HEK293 (cell line): ENCODE measurements at regions not wholly inside any gene's neighbourhood (a gene's known extent, or its start where the extent isn't known, plus 50 kb on each side); places are given as distances from the start of the nearest gene placed in this dataset.

ENCODE experiments used
- CTCF ChIA-PET: fragments of 350-600 bp; formaldehyde crosslinking; extraction: SDS; loops from one replicate; lab custom pipeline; 2021; ENCODE audit warnings: antibody characterized with exemption; lab: Yijun Ruan, JAX
- POLR2A ChIA-PET: fragments of 300-600 bp; formaldehyde crosslinking; extraction: SDS; loops from one replicate; lab custom pipeline; 2020; ENCODE audit warnings: antibody characterized with exemption, inconsistent platforms; lab: Yijun Ruan, JAX
- H3K27ac ChIP-seq: fragments of 200-500 bp; sonication (Bioruptor generic); 2 replicates; pipeline ENCODE4 v1.5.1; 2014; ENCODE audit warnings: low read depth, low read length, control low read depth, inconsistent platforms; ENCODE audit errors: extremely low read depth
- H3K36me3 ChIP-seq, 2 experiments: fragments of 200-500 bp in 1 of 2; sonication (Bioruptor generic) in 1 of 2; 1 replicate in 1 of 2; 2 replicates in 1 of 2; pipeline ENCODE4 v1.5.1; 2014 to 2017; ENCODE audit warnings: inconsistent platforms in 2 of 2, low read length in 2 of 2; ENCODE audit not compliant: control insufficient read depth in 2 of 2, insufficient read depth in 1 of 2
- H3K4me1 ChIP-seq: fragments of 200-500 bp; sonication (Bioruptor generic); 2 replicates; pipeline ENCODE4 v1.5.1; 2014; ENCODE audit warnings: mild to moderate bottlenecking, low read length, inconsistent platforms; ENCODE audit not compliant: control insufficient read depth, insufficient read depth
- H3K4me3 ChIP-seq: 2 replicates; pipeline ENCODE4 v1.5.1; 2011; ENCODE audit warnings: low read depth, mild to moderate bottlenecking, control low read depth, low read length, moderate library complexity
- H3K9me3 ChIP-seq: fragments of 200-500 bp; sonication (Bioruptor generic); 2 replicates; pipeline ENCODE4 v1.5.1; 2014; ENCODE audit warnings: low read depth, low read length, inconsistent platforms; ENCODE audit not compliant: control insufficient read depth, insufficient read depth
- HOXD13 ChIP-seq: sonication (generic); formaldehyde crosslinking; IDR thresholded peaks from 2 replicates; pipeline ENCODE4 v1.8.0; 2022; ENCODE audit warnings: missing genetic modification reagents, borderline replicate concordance
- KLF17 ChIP-seq: fragments of 450-650 bp; formaldehyde crosslinking; IDR thresholded peaks from 2 replicates; pipeline ENCODE4 v1.5.1; 2016; ENCODE audit warnings: missing biosample characterization, missing genetic modification characterization
- KLF7 ChIP-seq: fragments of 450-650 bp; formaldehyde crosslinking; IDR thresholded peaks from 2 replicates; pipeline ENCODE4 v1.5.1; 2016; ENCODE audit warnings: missing biosample characterization, missing genetic modification characterization, borderline replicate concordance
- KLF8 ChIP-seq: fragments of 450-650 bp; formaldehyde crosslinking; IDR thresholded peaks from 2 replicates; pipeline ENCODE4 v1.5.1; 2016; ENCODE audit warnings: missing biosample characterization, missing genetic modification characterization
- OVOL3 ChIP-seq: fragments of 450-650 bp; formaldehyde crosslinking; IDR thresholded peaks from 2 replicates; pipeline ENCODE4 v1.5.1; 2016; ENCODE audit warnings: missing biosample characterization, missing genetic modification characterization
- REPIN1 ChIP-seq: fragments of 450-650 bp; formaldehyde crosslinking; IDR thresholded peaks from 2 replicates; pipeline ENCODE4 v1.5.1; 2017; ENCODE audit warnings: missing biosample characterization, missing genetic modification characterization, low read depth
- SCRT2 ChIP-seq: fragments of 450-650 bp; formaldehyde crosslinking; IDR thresholded peaks from 2 replicates; pipeline ENCODE4 v1.5.1; 2016; ENCODE audit warnings: missing biosample characterization, missing genetic modification characterization
- TRIM28 ChIP-seq: IDR thresholded peaks from 2 replicates; pipeline ENCODE4 v1.6.1; 2011; ENCODE audit warnings: low read length, control low read depth, borderline replicate concordance
- WT1 ChIP-seq: fragments of 450-650 bp; formaldehyde crosslinking; IDR thresholded peaks from 2 replicates; pipeline ENCODE4 v1.5.1; 2016; ENCODE audit warnings: missing biosample characterization, missing genetic modification characterization
- ZBTB8A ChIP-seq: fragments of 450-650 bp; formaldehyde crosslinking; IDR thresholded peaks from 2 replicates; pipeline ENCODE4 v1.5.1; 2016; ENCODE audit warnings: missing biosample characterization, missing genetic modification characterization
- ZIC2 ChIP-seq: fragments of 450-650 bp; formaldehyde crosslinking; IDR thresholded peaks from 2 replicates; pipeline ENCODE4 v1.5.1; 2016; ENCODE audit warnings: missing biosample characterization, missing genetic modification characterization
- ZNF146 ChIP-seq: fragments of 450-650 bp; formaldehyde crosslinking; IDR thresholded peaks from 2 replicates; pipeline ENCODE4 v1.5.1; 2016; ENCODE audit warnings: missing biosample characterization, missing genetic modification characterization
- ZNF223 ChIP-seq: fragments of 450-650 bp; formaldehyde crosslinking; IDR thresholded peaks from 2 replicates; pipeline ENCODE4 v1.5.1; 2016; ENCODE audit warnings: missing biosample characterization, missing genetic modification characterization
- ZNF311 ChIP-seq: fragments of 450-650 bp; formaldehyde crosslinking; IDR thresholded peaks from 2 replicates; pipeline ENCODE4 v1.5.1; 2017; ENCODE audit warnings: missing biosample characterization, missing genetic modification characterization, borderline replicate concordance
- ZNF37A ChIP-seq: fragments of 450-650 bp; IDR thresholded peaks from 2 replicates; pipeline ENCODE4 v1.5.1; 2018; ENCODE audit warnings: missing biosample characterization, missing genetic modification characterization
- ZNF423 ChIP-seq: fragments of 450-650 bp; formaldehyde crosslinking; IDR thresholded peaks from 2 replicates; pipeline ENCODE4 v1.5.1; 2016; ENCODE audit warnings: missing biosample characterization, missing genetic modification characterization
- ZNF521 ChIP-seq: fragments of 450-650 bp; formaldehyde crosslinking; IDR thresholded peaks from 2 replicates; pipeline ENCODE4 v1.5.1; 2017; ENCODE audit warnings: missing biosample characterization, mild to moderate bottlenecking, missing genetic modification characterization
- ZNF530 ChIP-seq: fragments of 450-650 bp; formaldehyde crosslinking; IDR thresholded peaks from 2 replicates; pipeline ENCODE4 v1.5.1; 2016; ENCODE audit warnings: low read depth, missing biosample characterization, missing genetic modification characterization
- ZNF571 ChIP-seq: fragments of 450-650 bp; formaldehyde crosslinking; IDR thresholded peaks from 2 replicates; pipeline ENCODE4 v1.5.0; 2017; ENCODE audit warnings: missing biosample characterization, missing genetic modification characterization
- ZNF626 ChIP-seq: fragments of 450-650 bp; sonication (Bioruptor Pico); formaldehyde crosslinking; IDR thresholded peaks from 2 replicates; pipeline ENCODE4 v1.5.1; 2018; ENCODE audit warnings: missing biosample characterization, missing genetic modification characterization, inconsistent platforms
- ZNF660 ChIP-seq: fragments of 450-650 bp; IDR thresholded peaks from 2 replicates; pipeline ENCODE4 v1.5.1; 2018; ENCODE audit warnings: missing biosample characterization, mild to moderate bottlenecking, missing genetic modification characterization
- ZNF776 ChIP-seq: fragments of 450-650 bp; formaldehyde crosslinking; IDR thresholded peaks from 2 replicates; pipeline ENCODE4 v1.5.0; 2017; ENCODE audit warnings: missing biosample characterization, missing genetic modification characterization, borderline replicate concordance
- ZNF785 ChIP-seq: fragments of 450-650 bp; formaldehyde crosslinking; IDR thresholded peaks from 2 replicates; pipeline ENCODE4 v1.5.1; 2016; ENCODE audit warnings: missing biosample characterization, missing genetic modification characterization
- ZSCAN4 ChIP-seq: fragments of 450-650 bp; formaldehyde crosslinking; IDR thresholded peaks from 2 replicates; pipeline ENCODE4 v1.5.1; 2017; ENCODE audit warnings: missing biosample characterization, missing genetic modification characterization
- ZXDB ChIP-seq: fragments of 450-650 bp; formaldehyde crosslinking; IDR thresholded peaks from 2 replicates; pipeline ENCODE4 v1.5.1; 2016; ENCODE audit warnings: missing biosample characterization, missing genetic modification characterization

- Histone ChIP-seq H3K9me3 (no peaks in the 10 kb centered on the region), H3K4me1 (no peaks in the 10 kb centered on the region), H3K36me3 (no peaks in the 10 kb centered on the region), H3K4me3 (no peak overlapping the region), H3K27ac (no peak overlapping the region)
- TF ChIP-seq SCRT2 (tag by site-specific recombination) (no peak), ZNF571 (tag by site-specific recombination) (no peak)
- CTCF ChIA-PET, result interaction anchor here (0.6 kb wide), 2 partner anchors 137 to 260 kb away, joined by 3 read pairs; no protein-coding TSS in a partner anchor
- POLR2A ChIA-PET, result no interaction called here
These were observed 161.7 kb downstream of the BMP7 start for GRCh38 chr20:57104651-57105204.

DNA sequence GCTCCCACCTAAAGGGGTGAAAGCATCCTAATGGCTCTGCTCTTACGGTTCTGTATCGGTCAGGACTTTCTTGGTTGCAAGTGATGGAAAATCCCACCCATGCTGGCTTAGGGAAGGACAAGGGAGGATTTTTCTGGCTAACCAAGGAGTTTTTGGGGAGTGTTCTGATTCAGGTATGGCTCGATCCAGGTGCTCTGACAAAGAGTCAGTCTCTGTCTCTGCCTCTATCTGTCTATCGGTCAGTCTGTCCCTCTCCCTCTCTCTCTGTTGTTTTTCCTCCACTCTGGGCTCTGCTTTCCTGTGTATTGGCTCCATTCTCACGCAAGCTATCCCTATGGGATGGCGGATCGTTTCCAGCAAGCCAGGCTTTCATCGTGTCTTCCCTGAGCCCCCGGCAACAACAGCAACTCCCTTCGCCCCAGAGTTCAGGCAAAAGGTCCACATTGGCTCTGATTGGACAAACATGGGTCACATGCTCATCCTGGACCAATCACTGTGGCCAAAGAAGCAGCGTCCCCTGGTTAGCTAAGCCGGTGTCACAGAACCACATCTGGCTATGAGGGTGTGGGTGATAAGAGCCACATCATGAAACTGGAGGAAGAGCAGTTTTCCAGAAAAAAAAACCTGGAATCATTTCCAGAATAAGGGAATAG, 160.3 kb downstream of the BMP7 start:
- ChIA-PET POLR2A (no interaction called here), CTCF (interaction anchor here (0.6 kb wide), 1 partner anchor 275 kb away, joined by 5 read pairs; no protein-coding TSS in a partner anchor)
- H3K27ac ChIP-seq, result no peak overlapping the region
- no peak overlapping the region for H3K4me3 ChIP-seq
- H3K4me1 ChIP-seq, result no peaks in the 10 kb centered on the region
- TF ChIP-seq KLF7 (tag by site-specific recombination) (no peak), ZSCAN4 (tag by site-specific recombination) (no peak), ZIC2 (tag by site-specific recombination) (no peak), ZNF423 (no peak), ZNF660 (tag by site-specific recombination) (no peak), TRIM28 (no peak), ZNF785 (tag by site-specific recombination) (no peak), HOXD13 (no peak), ZNF521 (no peak), ZNF37A (tag by site-specific recombination) (no peak), ZNF146 (no peak), SCRT2 (tag by site-specific recombination) (no peak), ZNF311 (no peak), WT1 (no peak), ZBTB8A (tag by site-specific recombination) (no peak), ZXDB (tag by site-specific recombination) (no peak), KLF17 (tag by site-specific recombination) (no peak), ZNF776 (tag by site-specific recombination) (no peak)
- no peaks in the 10 kb centered on the region for H3K9me3 ChIP-seq
- no peaks in the 10 kb centered on the region for H3K36me3 ChIP-seq

DNA sequence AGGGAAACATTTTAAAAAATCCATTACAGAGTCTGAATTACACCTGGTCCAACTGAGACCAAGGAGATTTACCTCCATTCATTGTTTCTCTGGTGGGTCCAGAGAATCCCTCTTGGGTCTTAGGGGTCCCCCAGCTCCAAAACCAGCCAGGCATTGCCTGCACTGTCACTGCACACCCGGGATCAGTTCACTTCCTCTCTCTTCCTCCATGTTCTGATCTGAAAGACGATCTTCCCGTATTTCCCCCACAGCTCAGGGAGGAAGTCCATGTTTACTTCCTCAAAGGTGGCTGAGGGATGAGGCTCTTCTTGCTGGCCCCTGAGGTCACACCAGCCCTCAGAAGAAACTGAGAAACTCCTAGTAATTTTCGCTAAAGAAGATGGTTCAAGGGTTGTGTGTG, 159.7 kb downstream of the BMP7 start:
- POLR2A ChIA-PET, result no interaction called here

More for the DNA sequence above, 159.7 kb downstream of the BMP7 start:
- no peak overlapping the region for H3K27ac ChIP-seq
- TF ChIP-seq REPIN1 (tag by site-specific recombination) (no peak), OVOL3 (tag by site-specific recombination) (no peak), ZNF530 (tag by site-specific recombination) (no peak), KLF8 (tag by site-specific recombination) (no peak), ZNF223 (tag by site-specific recombination) (no peak), ZNF626 (tag by site-specific recombination) (no peak)
- CTCF ChIA-PET, result no interaction called here
- H3K9me3 ChIP-seq, result no peaks in the 10 kb centered on the region
- H3K4me1 ChIP-seq, result no peaks in the 10 kb centered on the region
- no peak overlapping the region for H3K4me3 ChIP-seq
- H3K36me3 ChIP-seq, result no peaks in the 10 kb centered on the region
